Tibial artery (tissue), 4 donors: ENCODE measurements at regions not wholly inside any gene's neighbourhood (a gene's known extent, or its start where the extent isn't known, plus 50 kb on each side); places are given as distances from the start of the nearest gene placed in this dataset.

Source experiments
- DNase-seq, 2 donors: peaks; one replicate each; pipeline ENCODE4 v3.0.0-alpha.2; 2019
- H3K27ac ChIP-seq, 2 donors: fragments of 200-600 bp; sonication (generic) in 1 of 2; 1 replicate in 1 of 2; 2 replicates in 1 of 2; pipeline ENCODE4 v1.5.1; 2018 to 2019; ENCODE audit warnings: mild to moderate bottlenecking in 1 of 2
- H3K27me3 ChIP-seq, 2 donors: fragments of 200-600 bp; sonication (generic) in 1 of 2; one replicate each; pipeline versions ENCODE4 v1.5.1 to v1.6.0; 2016 to 2019
- H3K36me3 ChIP-seq, 3 donors: fragments of 200-600 bp; sonication (generic) in 2 of 3; one replicate each; pipeline ENCODE4 v1.5.1; 2016 to 2019; ENCODE audit warnings: mild to moderate bottlenecking in 2 of 3
- H3K4me1 ChIP-seq, 4 donors: fragments of 200-600 bp; sonication (generic) in 2 of 4; 1 replicate in 3 of 4; 2 replicates in 1 of 4; pipeline ENCODE4 v1.5.1; 2016 to 2019
- H3K4me3 ChIP-seq, 2 donors: fragments of 200-600 bp; sonication (generic) in 1 of 2; 1 replicate in 1 of 2; 2 replicates in 1 of 2; pipeline ENCODE4 v1.5.1; 2018 to 2019; ENCODE audit warnings: mild to moderate bottlenecking in 2 of 2
- H3K9me3 ChIP-seq, 3 donors: fragments of 200-600 bp; sonication (generic) in 1 of 3; one replicate each; pipeline ENCODE4 v1.5.1; 2016 to 2019
- CTCF ChIP-seq, 2 experiments: fragments of 200-600 bp in 1 of 2; fragments of 450-650 bp in 1 of 2; IDR thresholded peaks; one replicate each; pipeline ENCODE4 v1.5.1; 2017 to 2019; ENCODE audit warnings: antibody characterized with exemption in 2 of 2, mild to moderate bottlenecking in 1 of 2, moderate library complexity in 1 of 2
- intact Hi-C: fragments of 100-400 bp; cut with DNase I; formaldehyde crosslinking; loops from one replicate; pipeline ENCODE4 v1.15.0; 2023; ENCODE audit warnings: low total_unique reads

DNA sequence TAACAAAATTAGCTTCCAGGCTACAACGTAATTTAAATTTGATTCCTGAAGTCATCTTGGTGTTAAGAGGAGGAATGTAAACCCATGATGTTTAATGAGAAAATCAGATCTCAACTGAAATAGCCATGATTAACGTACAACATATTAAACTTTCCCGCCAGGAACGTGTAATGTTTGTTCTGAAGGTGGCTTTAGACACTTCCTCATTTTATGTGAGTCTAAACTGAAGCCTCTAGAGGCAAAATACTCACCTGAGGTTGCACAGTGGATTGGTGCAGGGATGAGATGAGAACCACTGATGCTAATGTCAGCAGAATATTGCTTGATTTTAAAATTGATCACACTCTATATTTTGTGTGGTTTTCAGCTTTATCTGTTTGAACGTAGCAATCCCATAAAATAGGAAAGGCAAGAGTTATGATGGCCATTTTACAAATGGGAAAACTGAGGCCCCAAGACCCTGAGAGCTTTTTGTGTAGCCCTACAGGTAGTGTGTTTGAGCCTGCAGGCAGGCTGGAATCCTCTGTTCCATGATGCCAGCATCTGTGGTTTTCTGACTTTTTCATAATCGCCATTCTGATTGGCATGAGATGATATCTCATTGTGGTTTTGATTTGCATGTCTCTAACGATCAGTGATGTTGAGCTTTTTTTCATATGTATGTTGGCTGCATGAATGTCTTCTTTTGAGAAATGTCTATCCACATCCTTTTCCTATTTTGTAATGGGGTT lies 243.7 kb upstream of the BMPER start:
- Histone ChIP-seq H3K27me3 (no peaks in the 10 kb centered on the region), H3K9me3 (no peaks in the 10 kb centered on the region), H3K4me1 (no peaks in the 10 kb centered on the region), H3K27ac (no peak overlapping the region), H3K36me3 (no peaks in the 10 kb centered on the region), H3K4me3 (no peak overlapping the region)
- no peak for TF ChIP-seq CTCF (IDR thresholded peaks at IDR 0.05)
- no peak for DNase-seq
- intact Hi-C loops: no loop called here

GRCh38 chr7:33666531-33666930 lies 238.8 kb upstream of the BMPER start:
- Histone ChIP-seq H3K27ac (no peak overlapping the region), H3K4me1 (no peaks in the 10 kb centered on the region), H3K4me3 (no peak overlapping the region), H3K27me3 (no peaks in the 10 kb centered on the region), H3K36me3 (no peaks in the 10 kb centered on the region), H3K9me3 (no peaks in the 10 kb centered on the region)
- DNase-seq: no peak
- no peak for TF ChIP-seq CTCF (IDR thresholded peaks at IDR 0.05)
- intact Hi-C loops: no loop called here

DNA sequence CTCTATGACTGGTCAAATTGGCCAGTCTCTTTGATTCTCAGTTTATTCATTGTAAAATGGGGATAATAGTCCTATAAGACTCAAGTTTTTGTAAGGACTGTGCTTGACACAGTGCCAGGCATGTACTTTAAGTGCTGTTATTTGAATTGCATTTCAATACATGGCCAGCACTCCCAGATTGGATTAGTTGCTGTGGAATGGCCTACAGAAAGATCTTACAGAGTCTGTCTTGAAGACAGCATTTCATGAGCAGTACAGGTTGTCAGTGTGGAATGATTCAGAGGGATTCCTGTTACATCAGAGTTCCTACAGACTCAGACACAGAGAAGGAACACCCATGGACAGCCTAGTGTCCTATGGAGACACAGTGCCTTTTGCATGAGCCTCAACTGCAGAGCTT lies 238.1 kb upstream of the BMPER start:
- TF ChIP-seq CTCF (IDR thresholded peaks at IDR 0.05): no peak
- H3K36me3 ChIP-seq: no peaks in the 10 kb centered on the region
- no peaks in the 10 kb centered on the region for H3K9me3 ChIP-seq
- no peak for DNase-seq
- H3K27me3 ChIP-seq: no peaks in the 10 kb centered on the region
- H3K27ac ChIP-seq: no peak overlapping the region
- intact Hi-C loops: no loop called here
- H3K4me1 ChIP-seq: no peaks in the 10 kb centered on the region
- no peak overlapping the region for H3K4me3 ChIP-seq

DNA sequence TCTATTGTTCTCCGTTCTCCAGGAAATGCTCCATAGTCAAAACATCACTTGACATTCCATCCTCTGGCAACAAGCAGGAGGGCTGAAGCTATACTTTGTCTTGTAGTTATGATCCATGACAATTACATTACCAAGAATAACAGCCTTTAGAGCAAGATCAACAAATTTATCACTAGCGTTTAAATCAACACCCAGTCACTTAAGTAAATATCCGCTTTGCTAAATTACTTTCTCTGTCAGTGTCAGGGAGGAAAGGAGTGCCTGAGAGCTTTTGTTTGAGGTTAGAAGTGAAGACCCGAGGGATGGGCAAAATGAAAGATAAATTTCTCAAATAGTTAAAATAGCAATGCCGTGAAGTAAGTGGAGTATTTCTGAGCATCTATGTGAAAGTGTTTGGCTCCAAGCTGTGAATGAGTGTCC lies 236.1 kb upstream of the BMPER start:
- no peak for DNase-seq
- intact Hi-C loops: no loop called here
- no peak overlapping the region for H3K27ac ChIP-seq
- H3K36me3 ChIP-seq: no peaks in the 10 kb centered on the region
- no peak overlapping the region for H3K4me3 ChIP-seq
- H3K4me1 ChIP-seq: no peaks in the 10 kb centered on the region
- no peaks in the 10 kb centered on the region for H3K9me3 ChIP-seq
- TF ChIP-seq CTCF (IDR thresholded peaks at IDR 0.05): no peak
- no peaks in the 10 kb centered on the region for H3K27me3 ChIP-seq

- no peak for TF ChIP-seq CTCF (IDR thresholded peaks at IDR 0.05)
- no peak overlapping the region for H3K27ac ChIP-seq
- no peaks in the 10 kb centered on the region for H3K9me3 ChIP-seq
- H3K4me3 ChIP-seq: no peak overlapping the region
- intact Hi-C loops: no loop called here
- DNase-seq: no peak
- H3K36me3 ChIP-seq: no peaks in the 10 kb centered on the region
- no peaks in the 10 kb centered on the region for H3K27me3 ChIP-seq
- H3K4me1 ChIP-seq: no peaks in the 10 kb centered on the region
Observed at GRCh38 chr7:33671531-33672262, 233.6 kb upstream of the BMPER start.
